ENCODE measurements at regions not wholly inside any gene's neighbourhood (a gene's known extent, or its start where the extent isn't known, plus 50 kb on each side); places are given as distances from the start of the nearest gene placed in this dataset.

DNA sequence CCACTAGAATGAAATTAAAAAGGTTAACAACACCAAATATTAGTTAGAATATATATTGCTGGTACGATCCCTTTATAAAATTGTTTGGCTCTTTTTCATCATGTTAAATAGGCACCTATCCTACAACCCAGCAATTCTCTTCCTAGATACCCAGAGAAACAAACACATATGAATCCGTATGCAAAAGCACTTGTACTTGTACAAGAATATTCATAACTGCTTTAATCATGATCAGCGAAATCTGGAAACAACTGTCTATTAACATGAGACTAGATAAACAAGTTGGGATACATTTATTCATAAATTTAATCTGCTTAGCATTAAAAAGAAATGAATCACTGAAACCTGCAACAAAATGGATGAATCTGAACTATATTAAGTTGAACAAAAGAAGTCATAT is 113.7 kb upstream of the MAP1B start:
- TF ChIP-seq, protein P1, sequence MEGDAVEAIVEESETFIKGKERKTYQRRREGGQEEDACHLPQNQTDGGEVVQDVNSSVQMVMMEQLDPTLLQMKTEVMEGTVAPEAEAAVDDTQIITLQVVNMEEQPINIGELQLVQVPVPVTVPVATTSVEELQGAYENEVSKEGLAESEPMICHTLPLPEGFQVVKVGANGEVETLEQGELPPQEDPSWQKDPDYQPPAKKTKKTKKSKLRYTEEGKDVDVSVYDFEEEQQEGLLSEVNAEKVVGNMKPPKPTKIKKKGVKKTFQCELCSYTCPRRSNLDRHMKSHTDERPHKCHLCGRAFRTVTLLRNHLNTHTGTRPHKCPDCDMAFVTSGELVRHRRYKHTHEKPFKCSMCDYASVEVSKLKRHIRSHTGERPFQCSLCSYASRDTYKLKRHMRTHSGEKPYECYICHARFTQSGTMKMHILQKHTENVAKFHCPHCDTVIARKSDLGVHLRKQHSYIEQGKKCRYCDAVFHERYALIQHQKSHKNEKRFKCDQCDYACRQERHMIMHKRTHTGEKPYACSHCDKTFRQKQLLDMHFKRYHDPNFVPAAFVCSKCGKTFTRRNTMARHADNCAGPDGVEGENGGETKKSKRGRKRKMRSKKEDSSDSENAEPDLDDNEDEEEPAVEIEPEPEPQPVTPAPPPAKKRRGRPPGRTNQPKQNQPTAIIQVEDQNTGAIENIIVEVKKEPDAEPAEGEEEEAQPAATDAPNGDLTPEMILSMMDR (IDR thresholded peaks at IDR 0.05) = no peak
- TF ChIP-seq EP300 (IDR thresholded peaks at IDR 0.05) (no peak), POLR2A (IDR thresholded peaks at IDR 0.05; ENCODE audit: low read depth) (no peak)

All from esophagus muscularis mucosa (tissue), 4 donors.